ENCODE measurements at regions not wholly inside any gene's neighbourhood (a gene's known extent, or its start where the extent isn't known, plus 50 kb on each side); places are given as distances from the start of the nearest gene placed in this dataset.
A peak's percentile ranks its signal among the peaks of the same experiment; 100 is the strongest.

DNA sequence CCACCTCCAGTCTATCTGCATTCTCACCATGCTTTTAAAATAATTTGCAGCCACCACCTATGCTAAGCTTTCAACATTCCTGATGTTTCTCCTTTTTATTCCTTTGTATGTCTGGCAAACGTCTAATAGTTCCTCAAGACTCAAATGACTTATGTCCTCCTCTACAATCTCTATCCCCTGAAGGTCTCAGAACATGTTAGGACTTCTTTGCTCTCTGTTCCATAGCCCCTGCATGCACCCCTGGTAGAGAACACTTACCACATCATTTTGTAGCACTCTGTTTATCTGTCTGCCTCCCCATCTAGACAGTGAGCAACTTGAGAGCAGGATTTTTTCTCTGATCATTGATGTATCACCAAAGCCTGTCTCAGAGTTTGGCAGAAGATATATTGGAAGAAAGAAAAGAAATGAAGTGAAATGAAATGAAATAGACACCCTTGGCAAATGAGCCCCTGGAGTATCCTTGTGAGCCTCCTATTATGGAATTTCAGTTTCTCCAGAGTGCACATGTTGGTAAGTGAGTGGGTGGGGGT lies 1231.2 kb upstream of the FLRT2 start:
- TF ChIP-seq, protein P1, sequence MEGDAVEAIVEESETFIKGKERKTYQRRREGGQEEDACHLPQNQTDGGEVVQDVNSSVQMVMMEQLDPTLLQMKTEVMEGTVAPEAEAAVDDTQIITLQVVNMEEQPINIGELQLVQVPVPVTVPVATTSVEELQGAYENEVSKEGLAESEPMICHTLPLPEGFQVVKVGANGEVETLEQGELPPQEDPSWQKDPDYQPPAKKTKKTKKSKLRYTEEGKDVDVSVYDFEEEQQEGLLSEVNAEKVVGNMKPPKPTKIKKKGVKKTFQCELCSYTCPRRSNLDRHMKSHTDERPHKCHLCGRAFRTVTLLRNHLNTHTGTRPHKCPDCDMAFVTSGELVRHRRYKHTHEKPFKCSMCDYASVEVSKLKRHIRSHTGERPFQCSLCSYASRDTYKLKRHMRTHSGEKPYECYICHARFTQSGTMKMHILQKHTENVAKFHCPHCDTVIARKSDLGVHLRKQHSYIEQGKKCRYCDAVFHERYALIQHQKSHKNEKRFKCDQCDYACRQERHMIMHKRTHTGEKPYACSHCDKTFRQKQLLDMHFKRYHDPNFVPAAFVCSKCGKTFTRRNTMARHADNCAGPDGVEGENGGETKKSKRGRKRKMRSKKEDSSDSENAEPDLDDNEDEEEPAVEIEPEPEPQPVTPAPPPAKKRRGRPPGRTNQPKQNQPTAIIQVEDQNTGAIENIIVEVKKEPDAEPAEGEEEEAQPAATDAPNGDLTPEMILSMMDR (IDR thresholded peaks at IDR 0.05) = no peak

DNA sequence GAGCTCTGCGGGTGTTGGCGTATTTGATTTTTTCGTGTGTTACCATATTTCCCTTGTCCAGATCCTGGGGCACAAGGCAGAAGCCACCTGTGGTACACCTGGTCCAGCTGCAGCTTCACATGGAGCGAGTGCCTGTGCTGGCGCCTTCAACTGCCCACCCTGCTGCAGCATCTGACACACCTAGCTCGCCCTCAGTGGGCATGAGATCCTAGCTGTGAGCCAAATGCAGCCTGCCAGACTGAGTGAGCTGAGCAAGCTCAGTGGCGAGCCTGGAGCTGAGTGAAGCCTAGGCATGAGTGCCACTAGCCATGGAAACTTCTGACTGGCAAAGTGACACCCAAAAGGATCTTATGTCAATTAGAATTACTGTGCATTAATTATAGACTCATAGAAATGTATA lies 1226.8 kb upstream of the FLRT2 start:
- peak in 1 of 3 donors; percentile 19 for DNase-seq
- Histone ChIP-seq H3K4me1 (ENCODE audit: low read depth) (no peaks in the 10 kb centered on the region), H3K9me3 (peaks cover 46% of the 10 kb centered on the region), H3K4me3 (no peak overlapping the region), H3K36me3 (ENCODE audit: low read depth) (no peaks in the 10 kb centered on the region)
- intact Hi-C loops (cut with DNase I, micrococcal nuclease) = no loop called here
- TF ChIP-seq, protein P1 (IDR thresholded peaks at IDR 0.05) = no peak
- no peak for ATAC-seq

More for the DNA sequence above, 1231.2 kb upstream of the FLRT2 start:
- H3K36me3 ChIP-seq (ENCODE audit: low read depth) = no peaks in the 10 kb centered on the region
- DNase-seq (no peak), ATAC-seq (no peak)
- intact Hi-C loops (cut with DNase I, micrococcal nuclease) = no loop called here
- peaks cover 12% of the 10 kb centered on the region for H3K9me3 ChIP-seq
- no peaks in the 10 kb centered on the region for H3K4me1 ChIP-seq (ENCODE audit: low read depth)
- H3K4me3 ChIP-seq = no peak overlapping the region

DNA sequence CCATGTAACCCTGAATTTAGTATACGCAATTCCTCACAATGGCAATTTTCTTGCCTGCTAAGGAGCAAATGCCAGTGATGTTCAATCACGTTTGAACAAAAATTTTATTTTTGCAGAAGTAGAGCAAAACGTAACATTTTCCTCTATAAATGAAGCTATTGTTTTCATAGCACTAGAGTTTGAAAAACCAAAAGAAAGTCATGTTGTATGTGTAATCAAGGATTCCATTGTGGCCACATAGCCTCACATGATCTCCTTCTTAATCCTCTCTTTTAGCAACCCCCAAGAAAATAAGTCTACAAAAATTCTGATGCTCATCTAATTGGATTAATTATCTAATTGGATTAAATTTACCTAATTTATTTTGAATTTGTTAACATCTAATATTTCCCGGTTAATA lies 1217.4 kb upstream of the FLRT2 start:
- Histone ChIP-seq H3K36me3 (ENCODE audit: low read depth) (no peaks in the 10 kb centered on the region), H3K4me1 (ENCODE audit: low read depth) (no peaks in the 10 kb centered on the region), H3K9me3 (peaks cover 32% of the 10 kb centered on the region), H3K4me3 (no peak overlapping the region)
- intact Hi-C loops (cut with DNase I, micrococcal nuclease) = no loop called here
- TF ChIP-seq, protein P1 (IDR thresholded peaks at IDR 0.05) = no peak
- DNase-seq = no peak
- ATAC-seq = no peak

DNA sequence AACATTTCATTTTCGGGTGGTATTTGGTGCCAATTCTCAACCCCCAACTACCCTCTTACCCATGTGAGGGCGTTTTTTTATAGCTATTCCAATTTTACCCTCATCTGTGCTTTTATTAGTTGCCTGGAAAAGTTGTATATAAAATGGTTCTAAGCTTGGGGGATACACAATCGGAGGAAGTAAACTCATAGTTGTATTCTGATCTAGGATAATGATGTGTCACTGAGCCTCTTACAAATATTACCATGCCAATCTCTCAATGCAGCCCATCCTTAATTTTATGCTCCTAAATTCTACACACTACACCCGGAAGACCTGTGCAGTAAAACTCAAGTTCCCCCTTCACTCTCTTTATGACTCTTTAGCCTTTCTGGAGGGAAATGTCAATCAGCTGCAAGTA lies 1206.5 kb upstream of the FLRT2 start:
- TF ChIP-seq, protein P1 (IDR thresholded peaks at IDR 0.05) = no peak
- Histone ChIP-seq H3K4me3 (no peak overlapping the region), H3K9me3 (peaks cover 24% of the 10 kb centered on the region), H3K36me3 (ENCODE audit: low read depth) (no peaks in the 10 kb centered on the region), H3K4me1 (ENCODE audit: low read depth) (no peaks in the 10 kb centered on the region)
- DNase-seq = no peak
- intact Hi-C loops (cut with DNase I, micrococcal nuclease) = no loop called here
- ATAC-seq = no peak

DNA sequence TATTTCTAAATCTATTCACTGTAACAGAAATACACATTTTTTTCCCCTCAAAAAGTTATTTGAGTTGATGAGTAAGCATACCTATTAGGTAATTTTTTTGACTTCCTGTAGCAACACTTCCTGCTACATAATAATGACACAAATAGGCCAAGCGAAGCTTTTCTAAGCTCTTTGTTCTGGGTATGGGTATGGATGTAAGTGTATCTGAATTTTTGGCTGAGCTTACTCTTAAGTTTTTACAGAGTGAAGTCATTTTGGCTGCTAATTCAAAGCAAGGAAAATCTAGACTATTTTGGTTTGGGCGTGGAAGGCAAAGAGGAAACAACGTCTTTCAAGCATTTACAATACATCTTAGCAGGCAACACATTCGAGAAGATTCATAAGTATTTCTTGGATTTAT lies 1206.0 kb upstream of the FLRT2 start:
- no peak overlapping the region for H3K4me3 ChIP-seq
- no peaks in the 10 kb centered on the region for H3K4me1 ChIP-seq (ENCODE audit: low read depth)
- intact Hi-C loops (cut with DNase I, micrococcal nuclease) = no loop called here
- DNase-seq = no peak
- peaks cover 27% of the 10 kb centered on the region for H3K9me3 ChIP-seq
- no peaks in the 10 kb centered on the region for H3K36me3 ChIP-seq (ENCODE audit: low read depth)
- ATAC-seq = no peak
- TF ChIP-seq, protein P1 (IDR thresholded peaks at IDR 0.05) = no peak

DNA sequence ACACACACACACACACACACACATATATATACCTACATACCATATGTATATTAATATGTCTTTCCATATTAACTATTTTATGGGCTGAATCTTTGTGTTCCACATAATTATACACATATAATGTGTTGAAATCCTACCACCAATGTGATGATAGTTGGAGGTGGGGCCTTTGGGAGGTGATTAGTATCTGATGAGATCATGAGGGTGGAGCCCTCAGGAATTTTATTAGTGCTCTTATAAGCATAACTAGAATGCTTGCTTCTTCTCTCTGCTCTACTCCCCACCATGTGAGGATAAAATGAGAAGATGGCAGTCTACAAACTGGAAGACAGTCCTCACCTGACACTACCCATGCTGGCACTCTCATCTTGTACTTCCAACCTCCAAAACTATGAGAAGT lies 1193.5 kb upstream of the FLRT2 start:
- no peaks in the 10 kb centered on the region for H3K4me1 ChIP-seq (ENCODE audit: low read depth)
- no peaks in the 10 kb centered on the region for H3K36me3 ChIP-seq (ENCODE audit: low read depth)
- no peak overlapping the region for H3K4me3 ChIP-seq
- TF ChIP-seq, protein P1 (IDR thresholded peaks at IDR 0.05) = no peak
- DNase-seq (no peak), ATAC-seq (no peak)
- intact Hi-C loops (cut with DNase I, micrococcal nuclease) = no loop called here
- H3K9me3 ChIP-seq = peaks cover 10% of the 10 kb centered on the region

All from mucosa of descending colon (tissue), 3 donors.